DOHH2 (cell line): ENCODE measurements at regions not wholly inside any gene's neighbourhood (a gene's known extent, or its start where the extent isn't known, plus 50 kb on each side); places are given as distances from the start of the nearest gene placed in this dataset.

Source experiments
- H3F3A ChIP-seq: fragments of 200-600 bp; sonication (generic), shearing (Covaris generic); 2 replicates; pipeline ENCODE4 v1.6.0; 2016; ENCODE audit warnings: antibody characterized with exemption, mild to moderate bottlenecking; ENCODE audit not compliant: control insufficient read depth, insufficient read depth
- H3K27ac ChIP-seq: fragments of 200-600 bp; sonication (generic); 2 replicates; pipeline ENCODE4 v1.5.1; 2014; ENCODE audit warnings: low read depth, mild to moderate bottlenecking, low read length, moderate library complexity
- H3K27me3 ChIP-seq: fragments of 200-600 bp; sonication (generic); 2 replicates; pipeline ENCODE4 v1.6.1; 2014; ENCODE audit warnings: mild to moderate bottlenecking, low read length, mixed read lengths; ENCODE audit not compliant: control insufficient read depth
- H3K36me3 ChIP-seq: fragments of 200-600 bp; sonication (generic); 2 replicates; pipeline ENCODE4 v1.6.1; 2014; ENCODE audit warnings: mild to moderate bottlenecking, low read length, moderate library complexity, mixed read lengths; ENCODE audit not compliant: control insufficient read depth
- H3K4me1 ChIP-seq: fragments of 200-600 bp; sonication (generic); 2 replicates; pipeline ENCODE4 v1.6.1; 2014; ENCODE audit warnings: mild to moderate bottlenecking, low read length, mixed read lengths; ENCODE audit not compliant: control insufficient read depth
- H3K4me2 ChIP-seq: fragments of 200-600 bp; sonication (generic); 2 replicates; pipeline ENCODE4 v1.6.0; 2014; ENCODE audit warnings: mild to moderate bottlenecking, low read length, moderate library complexity
- H3K4me3 ChIP-seq: fragments of 200-600 bp; sonication (generic); 2 replicates; pipeline ENCODE4 v1.5.1; 2014; ENCODE audit warnings: mild to moderate bottlenecking, low read length, mixed read lengths
- H3K79me2 ChIP-seq: fragments of 200-600 bp; sonication (generic); 2 replicates; pipeline ENCODE4 v1.6.1; 2014; ENCODE audit warnings: mild to moderate bottlenecking, low read length, mixed read lengths; ENCODE audit not compliant: control insufficient read depth
- H3K9me2 ChIP-seq: fragments of 200-600 bp; sonication (generic); replicated peaks from 2 replicates; pipeline ENCODE4 v1.6.1; 2014; ENCODE audit warnings: mild to moderate bottlenecking, low read length, mixed read lengths; ENCODE audit not compliant: control insufficient read depth
- H3K9me3 ChIP-seq: fragments of 200-600 bp; sonication (generic); 2 replicates; pipeline ENCODE4 v1.6.1; 2014; ENCODE audit warnings: antibody characterized with exemption, low read length, mixed read lengths; ENCODE audit not compliant: control insufficient read depth, insufficient read depth
- H4K20me1 ChIP-seq: fragments of 200-600 bp; sonication (generic); 2 replicates; pipeline ENCODE4 v1.6.0; 2014; ENCODE audit warnings: low read depth, mild to moderate bottlenecking, antibody characterized with exemption, low read length, moderate library complexity; ENCODE audit not compliant: control insufficient read depth, insufficient read depth
- CTCF ChIP-seq: fragments of 200-600 bp; sonication (generic); IDR thresholded peaks from one replicate; pipeline ENCODE4 v1.5.1; 2014; ENCODE audit warnings: antibody characterized with exemption, mild to moderate bottlenecking, low read depth, low read length; ENCODE audit not compliant: poor library complexity, severe bottlenecking
- EZH2phosphoT487 ChIP-seq: fragments of 200-600 bp; sonication (generic); IDR thresholded peaks from 2 replicates; pipeline ENCODE4 v1.6.1; 2017; ENCODE audit warnings: borderline replicate concordance, mild to moderate bottlenecking, antibody characterized with exemption, low read length, moderate library complexity, mixed read lengths

DNA sequence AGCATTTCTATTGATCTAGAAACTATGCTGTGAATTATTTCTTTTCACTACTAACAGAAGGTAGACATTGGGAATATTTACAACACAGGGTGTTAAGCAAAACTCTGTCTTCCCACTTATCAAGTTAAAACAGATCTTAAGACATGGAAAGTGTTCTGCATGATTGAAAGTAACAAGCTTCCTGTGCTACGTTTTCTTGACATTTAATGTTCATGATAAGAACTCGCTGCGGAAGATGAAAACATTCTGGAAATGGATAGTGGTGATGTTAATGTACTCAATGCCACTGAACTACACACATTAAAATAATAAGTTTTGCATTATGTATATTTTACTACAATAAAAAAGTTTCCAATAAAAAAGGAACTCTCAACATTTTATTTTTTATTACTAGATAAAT, 74.4 kb upstream of the SCN7A start:
- H3K27me3 ChIP-seq = no peaks in the 10 kb centered on the region
- H3F3A ChIP-seq = no peaks in the 10 kb centered on the region
- H3K4me2 ChIP-seq = no peak overlapping the region
- TF ChIP-seq CTCF (no peak), EZH2phosphoT487 (no peak)
- H3K9me2 ChIP-seq = no peaks in the 10 kb centered on the region
- H3K4me1 ChIP-seq = no peaks in the 10 kb centered on the region
- no peak overlapping the region for H3K27ac ChIP-seq
- H3K79me2 ChIP-seq = no peaks in the 10 kb centered on the region
- no peak overlapping the region for H3K4me3 ChIP-seq
- no peaks in the 10 kb centered on the region for H3K9me3 ChIP-seq
- H3K36me3 ChIP-seq = no peaks in the 10 kb centered on the region
- no peaks in the 10 kb centered on the region for H4K20me1 ChIP-seq

- no peaks in the 10 kb centered on the region for H3K79me2 ChIP-seq
- TF ChIP-seq EZH2phosphoT487 (no peak), CTCF (no peak)
- no peaks in the 10 kb centered on the region for H3F3A ChIP-seq
- no peaks in the 10 kb centered on the region for H3K9me2 ChIP-seq
- H3K9me3 ChIP-seq = no peaks in the 10 kb centered on the region
- no peaks in the 10 kb centered on the region for H4K20me1 ChIP-seq
- no peak overlapping the region for H3K27ac ChIP-seq
- no peak overlapping the region for H3K4me2 ChIP-seq
- H3K27me3 ChIP-seq = no peaks in the 10 kb centered on the region
- no peaks in the 10 kb centered on the region for H3K4me1 ChIP-seq
- no peaks in the 10 kb centered on the region for H3K36me3 ChIP-seq
- H3K4me3 ChIP-seq = no peak overlapping the region
Observed at GRCh38 chr2:166565501-166565900, 71.5 kb upstream of the SCN7A start.

DNA sequence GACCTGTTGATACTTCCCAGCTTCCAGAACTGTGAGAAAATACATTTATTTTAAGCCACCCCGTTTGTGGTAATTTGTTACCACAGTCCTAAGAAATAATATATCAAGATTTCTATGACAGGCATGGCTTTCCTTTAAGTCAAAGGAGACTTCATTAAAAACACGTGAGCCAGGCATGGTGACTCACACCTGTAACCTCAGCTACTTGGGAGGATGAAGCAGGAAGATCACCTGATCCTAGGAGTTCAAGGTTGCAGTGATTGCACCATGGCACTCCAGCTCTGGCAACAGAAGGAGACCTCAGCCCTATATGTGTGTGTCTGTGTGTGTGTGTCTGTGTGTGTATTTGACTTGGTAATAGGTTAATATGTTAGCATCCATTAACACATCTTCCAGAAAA, 69.8 kb upstream of the SCN7A start:
- TF ChIP-seq CTCF = no peak
- H3K79me2 ChIP-seq = no peaks in the 10 kb centered on the region
- no peaks in the 10 kb centered on the region for H3F3A ChIP-seq
- no peaks in the 10 kb centered on the region for H3K36me3 ChIP-seq
- H3K9me3 ChIP-seq = no peaks in the 10 kb centered on the region
- H3K4me3 ChIP-seq = no peak overlapping the region
- no peak overlapping the region for H3K4me2 ChIP-seq
- no peaks in the 10 kb centered on the region for H3K4me1 ChIP-seq
- H3K9me2 ChIP-seq = no peaks in the 10 kb centered on the region
- H3K27ac ChIP-seq = no peak overlapping the region
- H3K27me3 ChIP-seq = no peaks in the 10 kb centered on the region
- H4K20me1 ChIP-seq = no peaks in the 10 kb centered on the region

DNA sequence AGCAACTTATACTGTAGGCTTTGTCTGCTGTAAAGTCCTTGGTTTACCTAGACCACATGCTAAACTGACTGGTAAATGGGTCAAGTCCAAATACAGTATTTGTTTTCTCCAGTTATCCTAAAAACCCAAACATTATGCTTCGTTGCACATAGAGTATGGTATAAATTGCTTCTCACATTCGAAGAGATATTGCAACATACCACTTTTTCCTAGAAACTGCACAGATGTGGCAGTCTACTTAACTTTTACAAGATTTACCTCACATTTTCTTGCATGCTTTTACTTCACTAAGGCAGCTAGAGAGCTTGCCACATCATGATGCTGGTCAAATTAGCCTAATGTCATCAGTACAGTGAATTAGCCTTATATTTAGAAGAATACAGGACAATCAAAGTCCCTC, 66.0 kb upstream of the SCN7A start:
- Histone ChIP-seq H3K36me3 (no peaks in the 10 kb centered on the region), H3F3A (no peaks in the 10 kb centered on the region), H3K9me2 (no peaks in the 10 kb centered on the region), H3K4me3 (no peak overlapping the region), H3K79me2 (no peaks in the 10 kb centered on the region), H3K27me3 (no peaks in the 10 kb centered on the region), H3K4me2 (no peak overlapping the region), H4K20me1 (no peaks in the 10 kb centered on the region), H3K9me3 (no peaks in the 10 kb centered on the region), H3K27ac (no peak overlapping the region), H3K4me1 (no peaks in the 10 kb centered on the region)
- TF ChIP-seq CTCF (no peak), EZH2phosphoT487 (no peak)
